ENCODE measurements at regions not wholly inside any gene's neighbourhood (a gene's known extent, or its start where the extent isn't known, plus 50 kb on each side); places are given as distances from the start of the nearest gene placed in this dataset.

DNA sequence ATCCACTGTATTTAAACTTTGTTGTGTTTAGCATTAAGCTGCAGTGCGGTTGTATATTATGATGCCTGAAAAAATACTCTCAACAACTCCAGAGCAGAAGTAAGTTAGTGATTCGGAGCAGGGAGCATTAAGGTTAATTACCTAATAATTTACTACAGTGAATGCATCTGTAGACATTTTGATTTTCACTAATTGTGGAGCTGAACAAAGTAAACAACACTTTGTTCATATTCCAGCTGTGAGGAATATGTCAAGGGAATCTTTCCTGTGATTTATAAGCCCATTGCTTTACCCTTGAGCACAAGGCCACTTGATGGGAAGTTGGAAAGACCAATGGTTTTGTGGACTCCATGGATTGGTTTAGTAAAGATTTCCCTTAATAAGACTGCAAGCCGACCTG, 77.1 kb downstream of the CBLN4 start:
- 60 to 63% methylated on average over 3 of the region's 3 CpGs for WGBS, 2 donors
- DNase-seq (no peak), ATAC-seq (ENCODE audit: low FRiP score in 2 of 2) (no peak)
- Histone ChIP-seq H3K27me3 (no peaks in the 10 kb centered on the region), H3K4me3 (no peak overlapping the region), H3K9me3 (no peaks in the 10 kb centered on the region), H3K27ac (no peak overlapping the region), H3K36me3 (no peaks in the 10 kb centered on the region), H3K4me1 (no peaks in the 10 kb centered on the region)
- no peak for TF ChIP-seq POLR2A (IDR thresholded peaks at IDR 0.05)
- no peak for TF ChIP-seq POLR2AphosphoS5 (IDR thresholded peaks at IDR 0.05)
- TF ChIP-seq, protein P1, sequence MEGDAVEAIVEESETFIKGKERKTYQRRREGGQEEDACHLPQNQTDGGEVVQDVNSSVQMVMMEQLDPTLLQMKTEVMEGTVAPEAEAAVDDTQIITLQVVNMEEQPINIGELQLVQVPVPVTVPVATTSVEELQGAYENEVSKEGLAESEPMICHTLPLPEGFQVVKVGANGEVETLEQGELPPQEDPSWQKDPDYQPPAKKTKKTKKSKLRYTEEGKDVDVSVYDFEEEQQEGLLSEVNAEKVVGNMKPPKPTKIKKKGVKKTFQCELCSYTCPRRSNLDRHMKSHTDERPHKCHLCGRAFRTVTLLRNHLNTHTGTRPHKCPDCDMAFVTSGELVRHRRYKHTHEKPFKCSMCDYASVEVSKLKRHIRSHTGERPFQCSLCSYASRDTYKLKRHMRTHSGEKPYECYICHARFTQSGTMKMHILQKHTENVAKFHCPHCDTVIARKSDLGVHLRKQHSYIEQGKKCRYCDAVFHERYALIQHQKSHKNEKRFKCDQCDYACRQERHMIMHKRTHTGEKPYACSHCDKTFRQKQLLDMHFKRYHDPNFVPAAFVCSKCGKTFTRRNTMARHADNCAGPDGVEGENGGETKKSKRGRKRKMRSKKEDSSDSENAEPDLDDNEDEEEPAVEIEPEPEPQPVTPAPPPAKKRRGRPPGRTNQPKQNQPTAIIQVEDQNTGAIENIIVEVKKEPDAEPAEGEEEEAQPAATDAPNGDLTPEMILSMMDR (IDR thresholded peaks at IDR 0.05) = no peak
- no peak for TF ChIP-seq EP300 (IDR thresholded peaks at IDR 0.05)

- TF ChIP-seq POLR2AphosphoS5 (IDR thresholded peaks at IDR 0.05) (no peak), POLR2A (IDR thresholded peaks at IDR 0.05) (no peak), EP300 (IDR thresholded peaks at IDR 0.05) (no peak)
- TF ChIP-seq, protein P1 (IDR thresholded peaks at IDR 0.05) = no peak
- Histone ChIP-seq H3K27ac (no peak overlapping the region), H3K4me3 (no peak overlapping the region)
Observed at GRCh38 chr20:55919956-55920355, 85.4 kb downstream of the CBLN4 start.

GRCh38 chr20:55919319-55919718, 86.0 kb downstream of the CBLN4 start:
- Histone ChIP-seq H3K4me1 (no peaks in the 10 kb centered on the region), H3K27me3 (no peaks in the 10 kb centered on the region), H3K9me3 (no peaks in the 10 kb centered on the region), H3K36me3 (no peaks in the 10 kb centered on the region), H3K4me3 (no peak overlapping the region), H3K27ac (no peak overlapping the region)
- no peak for ATAC-seq (ENCODE audit: low FRiP score in 2 of 2)
- TF ChIP-seq, protein P1 (IDR thresholded peaks at IDR 0.05) = no peak
- TF ChIP-seq POLR2AphosphoS5 (IDR thresholded peaks at IDR 0.05) (no peak), EP300 (IDR thresholded peaks at IDR 0.05) (no peak)
- DNase-seq = no peak
- WGBS, 2 donors = 26 to 67% methylated on average over 1 of the region's 1 CpG

More at GRCh38 chr20:55919956-55920355, 85.4 kb downstream of the CBLN4 start:
- H3K4me1 ChIP-seq = no peaks in the 10 kb centered on the region
- no peaks in the 10 kb centered on the region for H3K36me3 ChIP-seq
- ATAC-seq (ENCODE audit: low FRiP score in 2 of 2) (no peak), DNase-seq (no peak)
- no peaks in the 10 kb centered on the region for H3K9me3 ChIP-seq
- H3K27me3 ChIP-seq = no peaks in the 10 kb centered on the region

- ATAC-seq (ENCODE audit: low FRiP score in 2 of 2) (no peak), DNase-seq (no peak)
- H3K4me3 ChIP-seq = no peak overlapping the region
- no peaks in the 10 kb centered on the region for H3K9me3 ChIP-seq
- no peak overlapping the region for H3K27ac ChIP-seq
- WGBS, 2 donors = 81 to 85% methylated on average over 2 of the region's 2 CpGs
- no peaks in the 10 kb centered on the region for H3K36me3 ChIP-seq
- H3K27me3 ChIP-seq = no peaks in the 10 kb centered on the region
- H3K4me1 ChIP-seq = no peaks in the 10 kb centered on the region
- TF ChIP-seq POLR2AphosphoS5 (IDR thresholded peaks at IDR 0.05) (no peak), EP300 (IDR thresholded peaks at IDR 0.05) (no peak), POLR2A (IDR thresholded peaks at IDR 0.05) (no peak)
- TF ChIP-seq, protein P1 (IDR thresholded peaks at IDR 0.05) = no peak
Observed at GRCh38 chr20:55918471-55918870, 86.8 kb downstream of the CBLN4 start.

GRCh38 chr20:55893031-55893430, 112.3 kb downstream of the CBLN4 start:
- Histone ChIP-seq H3K9me3 (peaks cover 0 to 2% (median 0%) of the 10 kb centered on the region in 4 donors), H3K4me3 (no peak overlapping the region), H3K36me3 (no peaks in the 10 kb centered on the region), H3K27me3 (no peaks in the 10 kb centered on the region), H3K27ac (no peak overlapping the region), H3K4me1 (no peaks in the 10 kb centered on the region)
- ATAC-seq (ENCODE audit: low FRiP score in 2 of 2) (no peak), DNase-seq (no peak)
- no peak for TF ChIP-seq EP300 (IDR thresholded peaks at IDR 0.05)
- no peak for TF ChIP-seq POLR2AphosphoS5 (IDR thresholded peaks at IDR 0.05)
- TF ChIP-seq, protein P1 (IDR thresholded peaks at IDR 0.05) = no peak
- TF ChIP-seq POLR2A (IDR thresholded peaks at IDR 0.05) = no peak
